IMR-90 (cell line): ENCODE measurements at regions not wholly inside any gene's neighbourhood (a gene's known extent, or its start where the extent isn't known, plus 50 kb on each side); places are given as distances from the start of the nearest gene placed in this dataset.

Experiments
- BHLHE40 ChIP-seq: fragments of 150-350 bp; IDR thresholded peaks from 2 replicates; pipeline ENCODE4 v1.6.1; 2016; ENCODE audit warnings: mild to moderate bottlenecking, low read depth, low read length
- CTCF ChIP-seq: conservative IDR thresholded peaks from 2 replicates; pipeline ENCODE4 v1.5.1; 2012; ENCODE audit warnings: mild to moderate bottlenecking, low read depth, low read length, improper control_type of control experiment

DNA sequence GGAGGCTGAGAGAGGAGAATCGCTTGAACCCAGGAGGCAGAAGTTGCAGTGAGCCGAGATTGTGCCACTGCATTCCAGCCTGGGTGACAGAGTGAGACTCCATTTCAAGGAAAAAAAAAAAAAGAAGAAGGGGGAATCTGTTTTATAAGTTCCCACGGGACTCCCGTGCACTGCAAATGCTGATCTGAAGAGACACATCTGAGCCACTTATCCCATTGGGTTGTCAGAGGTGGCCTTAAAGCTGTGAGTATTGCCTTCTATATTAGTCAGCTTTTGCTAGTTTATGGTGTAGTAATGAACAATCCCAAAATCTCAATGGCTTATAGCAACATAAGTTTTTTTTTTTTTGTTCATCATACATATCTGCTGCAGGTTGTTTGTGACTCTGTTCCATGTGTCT lies 82.8 kb downstream of the MRM1 start:
- TF ChIP-seq CTCF (no peak), BHLHE40 (no peak)
